Breast epithelium (tissue), 3 donors: ENCODE measurements at regions not wholly inside any gene's neighbourhood (a gene's known extent, or its start where the extent isn't known, plus 50 kb on each side); places are given as distances from the start of the nearest gene placed in this dataset.

ENCODE experiments used
- CTCF ChIP-seq, 3 donors: fragments of 450-650 bp; IDR thresholded peaks; one replicate each; pipeline ENCODE4 v1.5.1; 2016 to 2017; ENCODE audit warnings: antibody characterized with exemption in 3 of 3, mild to moderate bottlenecking in 3 of 3, moderate library complexity in 3 of 3
- POLR2A ChIP-seq: fragments of 450-650 bp; IDR thresholded peaks from one replicate; pipeline ENCODE4 v1.6.1; 2016; ENCODE audit warnings: antibody characterized with exemption, mild to moderate bottlenecking, moderate library complexity
- POLR2AphosphoS5 ChIP-seq, 3 donors: sonication (generic); formaldehyde crosslinking; IDR thresholded peaks; one replicate each; pipeline ENCODE4 v1.6.1; 2017; ENCODE audit warnings: antibody characterized with exemption in 3 of 3

GRCh38 chr3:193165431-193166120, 75.4 kb upstream of the PLAAT1 start:
- TF ChIP-seq CTCF (IDR thresholded peaks at IDR 0.05) (no peak), POLR2A (no peak), POLR2AphosphoS5 (IDR thresholded peaks at IDR 0.05) (no peak)
